Gastrocnemius medialis (tissue), 4 donors: ENCODE measurements at regions not wholly inside any gene's neighbourhood (a gene's known extent, or its start where the extent isn't known, plus 50 kb on each side); places are given as distances from the start of the nearest gene placed in this dataset.
"Not testable (repeated sequence)": the region's sequence is repeated elsewhere in the genome, so short reads cannot be mapped to it uniquely, and the experiment has no call there.

Experiments used
- CTCF ChIP-seq, 5 experiments: fragments of 450-650 bp in 3 of 5; fragments of 200-600 bp in 2 of 5; sonication (generic) in 2 of 5; IDR thresholded peaks in 4 of 5; conservative IDR thresholded peaks in 1 of 5; 1 replicate in 4 of 5; 2 replicates in 1 of 5; pipeline ENCODE4 v1.5.1; 2016 to 2019; ENCODE audit warnings: antibody characterized with exemption in 5 of 5, mild to moderate bottlenecking in 3 of 5, moderate library complexity in 3 of 5
- POLR2A ChIP-seq, 2 donors: fragments of 450-650 bp; IDR thresholded peaks; one replicate each; pipeline ENCODE4 v1.6.1; 2017; ENCODE audit warnings: antibody characterized with exemption in 2 of 2, mild to moderate bottlenecking in 2 of 2, moderate library complexity in 2 of 2

- not testable (repeated sequence) for TF ChIP-seq CTCF (IDR thresholded peaks at IDR 0.05 in 4 of 5, conservative IDR thresholded peaks at IDR 0.05 in 1 of 5); POLR2A (IDR thresholded peaks at IDR 0.05)
Observed at GRCh38 chr6:103092414-103092813, 1698.9 kb downstream of the GRIK2 start.
